ENCODE measurements at regions not wholly inside any gene's neighbourhood (a gene's known extent, or its start where the extent isn't known, plus 50 kb on each side); places are given as distances from the start of the nearest gene placed in this dataset.

GRCh38 chr5:63374085-63374484, 588.2 kb downstream of the HTR1A start:
- TF ChIP-seq TCF12 (IDR thresholded peaks at IDR 0.05; ENCODE audit: low read depth, low read length) (no peak), POLR2AphosphoS5 (IDR thresholded peaks at IDR 0.05; ENCODE audit: low read depth, low read length) (no peak), CTCF (IDR thresholded peaks at IDR 0.05; ENCODE audit: control extremely low read depth in 1 of 3, insufficient read depth in 1 of 3, low read depth in 1 of 3, low read length in 3 of 3) (no peak), EP300 (IDR thresholded peaks at IDR 0.05; ENCODE audit: borderline replicate concordance in 1 of 2, low read depth in 2 of 2, low read length in 2 of 2) (no peak)

Data from H1 (cell line).